Erythroblast (primary cell): ENCODE measurements at regions not wholly inside any gene's neighbourhood (a gene's known extent, or its start where the extent isn't known, plus 50 kb on each side); places are given as distances from the start of the nearest gene placed in this dataset.

Source experiments
- GATA1 ChIP-seq: IDR thresholded peaks from 2 replicates; pipeline ENCODE4 v1.6.1; 2011; ENCODE audit warnings: low read depth, mild to moderate bottlenecking, control low read depth, low read length, moderate library complexity
- POLR2A ChIP-seq: IDR thresholded peaks from 2 replicates; pipeline ENCODE4 v1.6.1; 2011; ENCODE audit warnings: mild to moderate bottlenecking, low read length

DNA sequence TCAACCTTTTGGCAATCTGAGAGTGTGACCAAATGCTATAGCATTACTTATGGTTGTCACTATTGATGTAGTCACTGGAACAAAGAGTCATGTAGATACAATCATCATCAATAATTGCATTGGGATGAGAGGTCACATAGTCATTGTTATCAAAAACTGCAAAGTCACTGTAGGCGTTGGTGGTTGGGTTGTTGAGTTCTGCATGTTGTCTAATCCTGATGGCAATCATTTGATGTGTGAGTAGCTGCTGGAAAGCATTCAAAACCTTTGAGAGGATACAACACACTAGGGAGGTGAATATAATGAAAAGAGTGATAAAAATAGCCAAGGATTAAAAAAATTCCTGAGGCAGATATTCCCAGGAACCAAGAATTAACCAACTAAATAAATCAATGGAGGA, 214.7 kb upstream of the SYT10 start:
- TF ChIP-seq POLR2A = no peak
- TF ChIP-seq GATA1 = no peak
